ENCODE measurements at regions not wholly inside any gene's neighbourhood (a gene's known extent, or its start where the extent isn't known, plus 50 kb on each side); places are given as distances from the start of the nearest gene placed in this dataset.

DNA sequence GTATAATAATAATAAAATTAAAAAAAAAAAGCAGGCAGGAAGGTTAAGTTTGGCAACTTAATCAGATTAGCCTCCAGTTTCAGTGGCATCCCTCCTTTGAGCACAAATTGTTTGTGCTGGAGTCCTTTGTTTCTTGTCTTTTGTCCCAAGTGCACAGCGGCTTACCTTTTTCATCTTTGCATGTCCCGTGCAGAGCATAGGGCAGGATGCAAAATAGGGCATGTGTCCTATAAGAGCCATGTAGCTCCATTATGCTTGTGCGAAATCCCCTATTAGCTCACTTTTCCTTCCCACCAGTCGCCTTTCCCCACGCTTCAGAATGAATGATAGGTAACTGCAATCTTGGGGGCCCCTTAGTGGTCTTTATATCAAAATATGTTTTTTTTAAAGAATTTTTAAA, 216.8 kb downstream of the TSN start:
- DNase-seq, result no peak

DNA sequence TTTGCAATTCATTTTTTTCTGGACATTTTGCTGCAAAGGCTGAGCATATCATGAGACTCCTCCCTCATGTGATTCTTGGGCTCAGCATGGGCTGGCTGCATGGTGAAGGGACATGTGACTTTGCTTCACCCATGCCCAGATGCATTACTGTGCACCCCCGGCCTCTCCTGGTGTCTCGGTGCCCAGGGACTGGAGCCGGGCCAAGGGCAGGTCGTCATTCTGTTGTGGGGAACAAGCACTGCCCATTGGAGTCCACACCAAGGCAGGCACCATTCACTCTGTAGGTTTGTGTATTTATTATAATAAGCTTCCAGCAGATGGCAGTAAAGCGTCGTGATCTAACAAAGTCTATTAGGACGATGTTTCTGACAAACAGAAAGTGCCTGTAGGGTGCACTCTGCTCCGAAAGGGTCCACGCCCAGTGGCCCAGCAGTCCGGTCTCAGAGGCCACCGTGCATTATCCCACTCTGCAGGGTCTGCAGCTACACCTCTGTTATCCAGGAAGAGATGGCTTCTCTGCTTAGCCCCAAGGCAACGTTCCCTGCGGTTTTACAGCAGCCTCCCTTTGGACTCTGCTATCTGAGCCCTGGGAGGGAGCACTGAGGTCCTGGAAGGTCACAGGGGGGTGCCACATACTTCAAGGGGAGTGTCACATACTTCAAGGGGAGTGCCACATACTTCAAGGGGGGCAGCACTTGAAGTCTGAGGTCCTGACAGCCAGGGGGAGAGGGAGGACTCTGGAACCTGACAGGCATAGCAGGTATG, 219.6 kb downstream of the TSN start:
- peak; percentile 74 to 75 for DNase-seq

DNA sequence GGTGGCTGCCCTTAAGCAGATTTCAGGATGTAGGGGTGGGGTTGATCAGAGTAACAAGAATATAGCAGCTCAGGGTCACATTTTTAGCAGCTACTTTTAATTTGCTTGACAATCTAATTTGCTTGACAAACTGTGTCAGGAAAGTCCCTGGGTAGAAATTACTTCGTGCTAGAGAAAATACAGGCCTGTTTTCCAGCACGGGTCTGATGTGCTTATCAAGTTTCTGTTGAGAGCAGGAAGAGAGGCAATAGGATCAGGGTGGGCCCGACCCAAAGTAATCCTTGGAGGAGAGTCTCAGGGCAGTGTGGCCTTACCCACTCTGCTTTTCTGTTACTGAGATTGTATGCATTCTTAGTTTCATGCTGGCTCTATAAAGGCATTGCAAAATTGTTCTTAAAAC, 221.5 kb downstream of the TSN start:
- no peak for DNase-seq

DNA sequence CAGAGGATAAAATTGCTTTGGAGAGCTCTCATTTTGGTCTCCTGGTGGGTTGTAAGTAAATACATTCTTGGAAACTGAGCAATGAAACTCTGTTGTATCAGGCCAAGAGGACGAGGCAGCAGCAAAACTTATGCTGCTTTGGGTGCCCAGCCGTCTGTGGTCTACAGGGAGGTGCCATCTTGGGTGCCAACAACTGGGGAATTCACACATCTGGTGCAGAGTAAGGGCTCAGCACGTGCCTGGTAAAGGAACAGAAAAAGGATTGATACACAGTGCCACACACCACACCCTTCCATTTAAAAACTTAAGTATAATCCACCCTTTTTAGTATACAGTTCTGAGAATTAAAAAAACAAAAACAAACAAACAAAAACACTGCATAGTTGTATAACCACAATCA, 221.9 kb downstream of the TSN start:
- DNase-seq, result no peak

DNA sequence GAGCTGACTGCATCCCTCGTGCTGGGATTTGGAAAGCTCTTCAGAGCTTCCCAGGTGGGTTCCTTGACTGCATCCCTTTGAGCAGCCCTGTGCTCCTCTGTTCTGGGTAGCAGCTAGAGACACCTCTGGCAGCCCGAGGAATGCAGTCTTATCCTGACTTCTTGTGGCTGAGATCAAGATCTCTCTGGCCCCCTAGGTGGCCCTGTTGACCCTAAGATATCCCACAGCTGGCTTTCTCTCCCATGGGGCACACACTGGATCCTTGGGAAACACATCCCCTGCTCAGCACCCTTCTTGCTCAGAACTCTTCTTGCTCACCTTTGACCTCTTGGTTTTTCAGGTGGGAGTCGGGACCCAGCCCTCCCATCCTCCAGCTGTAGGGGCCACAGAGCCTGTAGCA, 237.2 kb downstream of the TSN start:
- no peak for DNase-seq

DNA sequence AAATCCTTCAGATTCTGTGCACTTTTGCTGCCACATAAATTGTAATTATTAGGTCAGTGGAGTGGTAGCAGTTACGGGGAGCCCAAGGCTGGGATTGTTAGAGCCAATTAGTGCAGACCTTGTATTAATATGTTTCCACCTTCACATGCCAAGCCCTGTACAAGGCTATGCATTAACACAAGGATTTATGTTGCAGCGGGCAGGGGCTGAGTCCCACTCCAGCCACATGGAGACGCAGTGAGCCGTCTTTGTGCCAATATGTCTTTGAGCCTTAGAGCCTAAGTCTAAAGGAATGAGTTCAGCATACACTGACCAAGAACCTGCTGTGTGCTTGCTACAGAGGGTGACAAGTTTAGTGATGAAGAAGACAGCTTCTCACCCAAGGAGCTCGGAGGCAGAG, 238.2 kb downstream of the TSN start:
- DNase-seq, result no peak

DNA sequence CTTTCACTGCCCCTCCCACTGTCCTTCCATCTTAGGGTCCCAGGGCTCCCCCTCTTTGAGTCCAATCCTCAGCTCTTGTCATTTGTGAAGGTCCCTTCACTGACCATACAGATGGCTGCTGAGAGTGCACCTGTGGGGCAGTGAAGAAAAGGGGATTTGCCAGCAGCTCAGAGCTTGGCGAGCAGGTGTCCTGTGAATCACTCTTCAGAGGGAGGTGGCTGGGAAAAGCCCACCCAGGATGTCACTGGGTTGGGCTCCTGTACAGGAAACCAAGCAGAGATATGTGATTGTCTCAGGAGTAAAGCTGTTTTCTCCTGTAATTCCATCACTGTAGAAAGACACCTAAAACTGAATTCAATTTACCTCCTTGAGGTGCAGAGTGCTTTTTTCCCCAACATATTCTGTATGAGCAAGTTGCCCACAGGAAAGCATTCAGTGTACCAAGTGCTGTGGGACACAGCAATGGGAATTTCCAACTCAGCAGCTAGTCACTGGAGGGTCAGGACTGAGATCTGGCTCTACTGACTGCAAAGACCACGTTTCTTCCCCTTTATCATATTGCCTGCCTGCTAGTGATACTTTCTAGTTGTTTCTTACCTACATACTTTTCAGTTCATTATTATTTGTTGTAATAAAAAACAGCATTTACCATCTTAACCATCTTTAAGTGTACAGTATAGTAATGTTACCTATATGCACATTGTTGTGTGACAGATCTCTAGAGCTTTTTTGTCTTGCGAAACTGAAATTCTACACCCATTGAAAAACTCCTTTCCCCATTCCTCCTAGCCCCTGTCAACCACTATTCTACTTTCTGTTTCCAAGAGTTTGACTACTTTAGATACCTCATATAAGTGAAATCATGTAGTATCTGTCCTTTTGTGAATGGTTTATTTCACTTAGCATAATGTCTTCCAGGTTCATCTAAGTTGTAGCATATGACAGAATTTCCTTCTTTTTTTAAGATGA, 239.1 kb downstream of the TSN start:
- DNase-seq, result no peak

DNA sequence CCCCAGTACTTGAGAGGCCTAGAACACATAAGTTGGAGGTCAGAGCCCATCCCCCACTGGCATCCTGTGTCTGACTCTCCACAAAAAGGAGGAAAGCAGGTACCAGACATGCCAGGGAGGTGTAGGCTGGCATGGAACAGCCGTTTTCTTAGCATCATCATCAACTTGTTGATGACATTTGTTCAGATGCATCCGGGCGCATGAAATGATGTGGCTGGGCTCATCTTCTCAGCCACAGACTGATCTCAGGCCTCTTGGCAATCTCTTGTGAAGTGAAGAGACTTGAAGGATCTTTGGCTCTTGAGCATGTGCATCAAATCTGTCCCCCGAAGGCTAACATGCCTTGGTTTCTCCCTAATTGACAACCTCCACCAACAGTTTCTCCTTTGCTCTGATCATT, 243.3 kb downstream of the TSN start:
- no peak for DNase-seq

DNA sequence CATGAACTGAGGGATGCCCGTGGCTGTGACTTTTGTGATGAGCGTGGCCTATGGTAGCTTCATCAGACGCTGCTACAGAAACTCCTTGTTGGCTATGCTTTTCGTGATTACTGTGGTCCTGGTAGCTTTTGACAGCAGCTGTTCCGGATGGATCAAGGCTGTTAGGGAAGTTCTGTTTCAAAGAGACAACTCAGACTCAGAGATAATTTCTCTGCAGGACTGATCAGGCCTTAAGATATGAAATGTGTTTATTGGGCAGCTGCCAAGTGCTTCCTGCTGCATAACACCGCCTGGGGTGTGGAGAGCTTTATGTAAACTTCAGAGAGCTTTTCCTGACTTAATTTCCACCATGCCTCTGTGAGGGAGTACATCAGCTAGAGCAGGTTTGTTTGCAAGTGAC, 243.8 kb downstream of the TSN start:
- no peak for DNase-seq

DNA sequence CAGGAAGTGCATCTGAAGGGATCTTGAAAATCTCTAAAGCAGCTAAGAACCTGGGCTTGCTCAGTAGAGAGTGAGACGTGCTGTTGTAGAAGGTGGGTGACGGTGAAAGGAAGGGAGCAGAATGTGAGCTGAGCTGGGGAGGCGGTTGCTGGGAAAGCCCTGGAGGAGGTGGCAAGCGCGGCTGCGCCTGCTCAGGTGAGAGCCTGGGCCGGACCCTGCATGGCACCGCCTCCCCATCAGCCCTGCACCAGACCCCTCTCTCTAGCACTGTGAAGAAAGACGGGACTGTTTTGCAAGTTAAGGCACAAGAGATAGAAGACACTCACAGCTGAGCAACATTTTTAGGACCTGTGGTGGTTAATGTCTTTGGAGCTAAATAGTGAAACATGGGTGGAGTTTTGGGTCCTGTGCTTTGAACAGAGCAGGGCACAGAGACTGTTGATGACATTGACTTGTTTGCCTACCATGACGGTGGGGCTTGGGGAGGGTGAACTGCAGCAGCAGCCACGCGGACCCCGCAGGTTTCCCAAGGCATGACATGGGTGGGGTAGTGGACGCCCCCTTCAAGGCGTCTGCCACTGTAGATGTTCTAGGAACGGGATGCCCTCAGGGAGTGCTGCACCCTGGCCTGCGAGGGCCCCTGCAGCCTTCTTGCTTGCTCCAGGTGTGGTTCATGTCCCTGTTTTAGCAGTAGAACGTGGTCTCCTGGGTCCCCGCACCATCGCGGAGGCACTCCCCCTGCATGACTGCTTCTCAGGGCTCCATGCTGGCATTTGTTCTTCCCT, 245.3 kb downstream of the TSN start:
- no peak for DNase-seq

DNA sequence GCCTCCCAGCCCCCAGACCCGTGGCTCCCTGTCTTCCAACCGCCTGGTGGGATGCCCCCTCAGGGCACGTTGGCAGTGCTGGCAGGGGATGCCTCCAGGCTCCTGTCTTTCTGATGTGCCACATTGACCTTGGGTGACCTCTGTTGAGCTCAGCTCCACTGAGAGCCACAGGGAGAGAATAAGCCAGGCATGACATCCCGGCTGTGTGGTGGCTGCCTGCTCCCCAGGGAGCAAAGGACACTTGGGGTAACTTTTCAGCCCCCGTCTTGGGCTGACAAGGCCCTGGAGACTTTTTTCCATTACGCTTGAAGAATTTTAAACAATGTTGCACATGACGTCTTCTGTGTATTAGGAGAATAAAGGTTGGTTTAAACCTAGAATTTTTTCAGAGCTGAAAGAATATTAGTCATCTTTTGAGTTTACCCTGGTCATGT, 246.0 kb downstream of the TSN start:
- DNase-seq, result no peak

DNA sequence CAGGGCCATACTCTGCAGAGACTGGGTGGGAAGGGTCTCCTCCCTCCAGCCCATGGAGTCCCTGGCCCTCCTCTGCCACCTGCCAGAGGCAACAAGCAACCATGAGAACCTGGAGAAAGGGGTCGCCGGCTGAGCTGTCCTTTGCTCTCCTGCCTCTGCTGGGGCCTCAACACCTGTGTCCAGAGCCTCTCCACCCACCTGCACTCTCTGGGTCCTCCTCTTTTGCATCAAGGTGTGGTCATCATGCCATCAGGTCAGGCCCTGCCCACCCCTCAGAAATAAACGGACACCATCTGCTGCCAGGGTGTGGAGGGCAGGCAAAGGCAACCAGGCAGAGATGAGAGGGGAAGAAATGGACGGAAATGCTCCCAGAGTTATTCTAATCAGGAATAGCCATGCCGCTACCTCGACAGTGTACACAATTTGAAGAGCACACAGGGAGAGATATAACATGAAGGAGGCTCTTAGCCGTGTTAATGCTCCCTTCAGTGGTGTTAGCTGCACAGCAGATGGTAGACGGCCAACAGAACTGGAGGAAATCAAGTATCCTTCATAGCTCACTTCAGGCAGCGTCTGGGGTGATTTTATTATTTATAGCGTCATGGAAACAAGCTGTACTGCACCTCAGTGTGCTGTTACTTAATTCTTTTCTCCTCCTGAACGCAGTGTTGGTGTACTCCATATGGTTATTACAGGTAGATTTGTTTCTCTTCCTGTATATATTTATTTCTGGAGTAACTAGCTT, 247.9 kb downstream of the TSN start:
- no peak for DNase-seq

DNA sequence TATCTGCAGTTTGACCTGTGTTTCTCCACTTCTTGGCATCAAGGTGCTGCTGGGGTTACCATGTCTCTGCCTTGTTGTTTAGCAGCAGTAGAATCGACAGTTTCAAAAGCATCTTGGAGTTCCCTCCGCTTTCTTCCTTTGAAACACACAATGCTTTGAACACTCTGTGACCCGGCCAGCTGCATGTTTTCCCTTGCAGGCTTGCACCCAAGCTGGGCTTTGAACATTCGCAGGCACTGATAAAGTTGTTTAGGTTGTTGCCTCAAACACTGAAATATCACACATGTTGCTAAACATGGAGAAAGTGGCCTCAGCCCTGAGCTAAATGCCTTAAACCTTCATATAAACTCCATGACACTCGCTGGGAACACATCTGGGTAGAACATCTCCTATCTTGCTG, 251.7 kb downstream of the TSN start:
- DNase-seq, result no peak

DNA sequence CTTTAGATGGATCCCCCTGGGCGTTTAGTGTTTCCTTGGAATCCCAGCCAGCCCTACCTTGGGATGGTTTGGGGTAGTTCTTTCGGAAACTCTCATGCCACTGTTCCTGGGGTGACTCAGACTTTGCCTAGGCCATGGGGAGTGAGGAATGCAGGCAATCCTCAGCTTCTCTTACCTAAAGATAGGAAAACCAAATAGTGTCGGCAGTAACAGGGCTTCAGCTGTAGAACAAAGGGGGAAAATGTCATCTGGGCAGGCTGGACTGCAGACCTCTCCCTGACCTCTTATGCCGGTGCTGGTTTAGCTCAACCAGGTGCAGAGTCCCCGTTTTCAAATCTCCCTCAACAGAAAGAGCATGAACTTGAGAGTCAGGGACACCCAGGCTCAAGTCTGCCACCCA, 252.1 kb downstream of the TSN start:
- no peak for DNase-seq

DNA sequence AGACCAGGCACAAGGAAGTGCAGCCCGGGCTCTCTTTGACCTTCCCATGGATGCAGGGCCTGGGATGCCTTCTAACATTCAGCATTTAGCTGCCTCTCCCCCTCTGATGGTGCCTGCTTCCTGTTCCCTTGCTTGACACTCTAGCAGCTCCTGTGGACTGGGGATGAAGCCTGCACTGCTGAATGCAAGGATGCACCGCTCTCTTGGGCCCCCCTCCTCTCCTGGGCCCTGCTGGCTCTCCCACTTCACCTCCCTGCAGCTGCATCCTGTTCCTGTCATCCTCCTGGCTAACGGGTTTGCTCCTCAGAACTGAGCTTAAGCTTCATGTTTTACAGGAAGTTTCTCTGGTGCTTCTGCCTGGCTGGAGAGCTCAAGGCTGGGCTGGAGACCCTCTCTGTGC, 254.1 kb downstream of the TSN start:
- DNase-seq, result no peak

DNA sequence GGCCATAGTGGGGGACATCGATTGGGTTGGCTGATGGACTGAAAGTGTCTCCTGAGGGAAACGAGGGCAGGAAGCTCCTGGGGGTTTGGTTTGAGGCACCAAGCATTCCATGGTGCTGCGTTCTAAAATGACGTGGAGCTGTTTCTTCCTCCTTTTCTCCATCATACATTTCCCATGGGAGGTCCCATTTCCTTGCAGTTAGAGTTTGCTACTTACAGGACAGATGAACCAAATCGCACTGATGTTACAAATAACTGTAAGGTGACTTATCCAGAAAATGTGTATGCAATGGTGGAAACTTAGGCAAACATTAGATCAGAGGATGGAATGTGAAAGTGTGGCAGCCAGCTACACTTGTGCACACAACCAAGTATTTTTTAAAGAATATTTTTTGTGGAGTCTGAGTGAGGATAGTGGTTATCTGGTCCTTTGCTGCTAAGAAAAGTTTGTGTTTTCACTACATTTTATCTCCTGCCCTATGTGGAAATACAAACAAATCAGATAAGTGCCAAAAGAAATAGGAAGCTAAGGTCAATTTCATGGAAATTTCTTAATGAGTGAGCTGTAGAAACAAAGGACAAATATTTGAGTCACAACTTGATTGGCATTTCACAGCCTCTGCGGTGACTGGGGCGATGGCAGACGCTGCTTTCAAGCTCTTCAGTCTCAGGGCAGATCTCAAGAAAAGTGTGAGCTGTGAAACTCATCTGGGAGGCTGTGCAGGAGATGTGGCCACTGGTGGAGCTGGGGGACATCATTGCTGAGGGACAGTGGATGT, 256.2 kb downstream of the TSN start:
- DNase-seq, result no peak

DNA sequence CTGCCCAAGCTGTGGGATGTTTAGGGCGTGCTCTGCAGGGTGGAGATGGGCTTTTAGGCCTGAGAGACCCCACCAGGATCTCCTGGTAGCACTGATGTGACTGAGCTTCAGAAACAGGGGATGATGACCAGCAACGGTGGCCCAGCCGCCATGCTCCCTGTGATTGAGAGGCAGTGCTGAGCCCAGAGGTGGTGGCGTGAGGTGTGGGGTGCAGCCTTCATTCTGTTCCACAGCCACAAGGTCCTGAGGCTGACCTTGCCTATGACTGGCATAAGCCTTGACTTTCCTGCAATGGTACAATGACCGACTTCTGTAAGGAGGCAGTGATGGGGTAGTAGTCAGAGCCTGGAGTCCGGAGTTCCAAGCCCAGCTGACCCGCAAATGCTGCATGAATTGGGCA, 263.3 kb downstream of the TSN start:
- no peak for DNase-seq

DNA sequence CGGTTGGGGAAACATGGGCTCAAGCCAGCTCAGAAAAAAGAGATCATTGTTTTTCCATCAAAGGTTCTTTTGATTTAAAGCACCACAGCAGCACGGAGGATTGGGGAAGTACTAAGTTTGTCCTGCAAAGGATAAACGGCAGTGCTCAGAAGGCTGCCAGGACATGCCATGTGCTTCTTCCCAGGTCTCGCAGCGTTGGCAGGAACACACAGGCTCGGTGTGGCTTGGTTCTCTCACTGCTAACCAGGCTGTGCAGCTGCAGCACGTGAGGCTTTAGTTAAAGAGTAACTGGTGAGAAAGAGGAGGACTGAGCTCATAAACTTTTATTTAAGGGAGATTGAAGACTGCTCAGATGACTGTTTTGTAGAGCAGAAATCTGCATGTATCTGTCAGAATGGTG, 264.3 kb downstream of the TSN start:
- DNase-seq, result no peak

DNA sequence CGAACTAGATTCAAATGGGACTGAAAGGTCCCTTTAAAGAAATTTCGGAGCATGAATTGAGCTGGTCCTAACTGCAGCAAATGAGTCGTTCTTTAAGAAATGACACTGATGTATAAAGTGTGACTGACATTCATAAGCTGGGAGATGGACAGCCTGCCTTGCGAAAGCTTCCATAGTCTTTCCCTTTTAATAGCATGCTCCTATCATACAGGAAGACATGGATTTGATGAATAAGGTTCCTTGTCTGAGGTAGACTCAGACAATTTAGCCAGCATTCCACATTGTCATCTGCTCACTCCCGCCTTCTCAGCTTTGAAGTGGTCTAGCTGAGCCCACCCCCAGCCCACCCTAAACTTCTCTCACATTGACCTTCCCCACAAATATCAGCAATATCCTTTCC, 264.9 kb downstream of the TSN start:
- DNase-seq, result no peak

DNA sequence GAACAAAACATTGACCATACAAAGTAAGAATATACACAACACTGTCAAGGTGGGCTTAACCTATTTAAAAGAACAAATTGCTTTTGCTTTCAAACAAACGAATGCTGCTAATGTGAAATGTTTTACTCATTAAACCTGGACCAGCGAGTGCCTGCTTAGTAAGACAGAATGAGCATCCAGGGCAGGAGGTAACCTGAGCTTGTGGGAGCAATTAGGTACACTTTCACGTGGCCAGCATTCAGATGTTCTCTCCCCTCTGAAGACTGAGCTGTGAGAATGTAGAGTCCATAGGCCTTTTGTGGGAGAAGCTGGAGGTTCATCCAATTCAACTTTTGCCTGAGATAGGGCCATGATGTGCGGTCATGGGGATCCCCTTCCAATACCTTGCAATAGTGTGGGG, 266.5 kb downstream of the TSN start:
- no peak for DNase-seq

DNA sequence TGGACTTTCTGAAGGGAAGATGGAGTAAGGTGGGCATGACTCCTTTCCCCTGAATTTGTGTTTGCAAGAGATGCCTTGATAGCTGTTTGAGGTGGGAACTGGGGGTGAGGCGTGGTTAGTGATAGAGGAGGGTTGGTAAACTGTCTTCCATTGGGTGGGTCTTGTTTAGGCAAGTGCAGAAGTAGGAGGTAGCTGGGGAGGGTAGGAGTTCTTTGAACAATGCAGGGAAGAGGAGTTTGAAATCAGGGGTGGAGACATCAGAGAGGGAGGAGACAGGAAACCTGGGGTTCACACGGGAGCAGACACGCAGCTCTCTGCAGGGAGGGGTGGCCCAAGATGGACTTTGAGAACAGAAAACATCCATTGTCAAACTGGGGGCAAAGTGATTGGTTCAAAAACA, 267.1 kb downstream of the TSN start:
- no peak for DNase-seq
